Glomerular endothelial cell (primary cell): ENCODE measurements at regions not wholly inside any gene's neighbourhood (a gene's known extent, or its start where the extent isn't known, plus 50 kb on each side); places are given as distances from the start of the nearest gene placed in this dataset.

Experiments used
- DNase-seq: peaks from one replicate; pipeline ENCODE4 v3.0.0-alpha.2; 2011; ENCODE audit warnings: low read depth, low spot score; ENCODE audit errors: extremely low read depth

DNA sequence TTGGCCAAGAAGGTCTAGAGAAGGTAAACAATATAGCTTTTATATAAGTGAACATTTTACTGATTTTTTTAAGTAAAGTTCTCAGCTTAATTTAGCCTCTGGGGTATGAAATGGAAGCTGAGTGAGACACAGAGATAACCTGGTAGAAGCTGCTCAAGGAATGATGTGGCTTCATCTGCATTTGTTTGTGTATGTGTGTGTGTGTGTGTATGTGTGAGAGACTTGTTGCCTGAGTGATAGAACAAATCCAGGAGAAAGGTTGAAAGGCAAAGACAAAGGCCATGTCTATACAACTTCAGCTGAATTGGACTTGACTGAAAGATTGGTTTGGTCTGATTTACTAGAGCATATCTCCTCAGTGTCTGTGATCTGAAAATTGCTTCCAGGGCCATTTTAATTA, 63.6 kb downstream of the PCDH7 start:
- no peak for DNase-seq

DNA sequence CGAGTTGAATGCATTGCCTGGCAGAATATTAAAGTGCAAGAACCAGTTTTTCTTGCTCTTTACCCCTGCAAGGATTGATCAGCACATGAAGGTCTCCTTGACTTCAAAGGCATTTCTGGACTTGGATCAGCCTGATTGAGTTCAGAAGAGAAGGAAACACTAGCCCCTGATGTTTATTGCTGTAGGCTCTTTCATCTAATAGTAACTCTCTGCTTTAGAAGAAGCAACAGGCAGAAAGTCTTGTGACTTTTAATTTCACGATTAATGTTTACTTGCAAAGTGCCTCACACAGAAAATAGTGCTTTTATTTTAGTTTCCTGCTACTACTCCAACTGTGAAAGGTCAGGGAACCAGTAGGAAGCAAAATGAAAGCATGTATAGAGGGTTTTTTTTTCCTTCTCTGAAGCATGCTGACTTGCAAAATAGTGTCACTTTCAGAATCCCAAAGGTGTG, 69.1 kb downstream of the PCDH7 start:
- DNase-seq, result no peak

GRCh38 chr4:30790123-30790522, 70.0 kb downstream of the PCDH7 start:
- no peak for DNase-seq

GRCh38 chr4:30790998-30791397, 70.8 kb downstream of the PCDH7 start:
- no peak for DNase-seq

DNA sequence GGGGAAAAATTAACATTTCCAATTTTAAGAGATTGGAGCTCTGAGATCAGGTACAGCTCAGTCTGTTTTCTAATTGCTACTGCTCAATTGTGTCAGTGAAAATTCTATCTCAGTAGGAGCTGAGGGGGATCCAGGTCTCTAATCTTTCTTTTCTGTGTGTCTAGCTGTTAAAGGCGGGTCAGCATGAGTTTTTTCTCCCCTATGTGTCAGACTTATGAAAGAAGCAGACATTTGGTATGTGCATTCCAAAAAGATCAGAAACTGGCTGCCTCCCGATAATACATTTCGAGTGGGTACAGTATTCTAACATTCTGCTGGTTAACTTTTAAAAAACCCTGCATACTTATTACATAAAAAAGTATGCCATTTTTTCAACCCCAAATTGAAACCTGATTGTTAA, 72.4 kb downstream of the PCDH7 start:
- DNase-seq, result no peak

GRCh38 chr4:30801876-30802275, 81.7 kb downstream of the PCDH7 start:
- no peak for DNase-seq

DNA sequence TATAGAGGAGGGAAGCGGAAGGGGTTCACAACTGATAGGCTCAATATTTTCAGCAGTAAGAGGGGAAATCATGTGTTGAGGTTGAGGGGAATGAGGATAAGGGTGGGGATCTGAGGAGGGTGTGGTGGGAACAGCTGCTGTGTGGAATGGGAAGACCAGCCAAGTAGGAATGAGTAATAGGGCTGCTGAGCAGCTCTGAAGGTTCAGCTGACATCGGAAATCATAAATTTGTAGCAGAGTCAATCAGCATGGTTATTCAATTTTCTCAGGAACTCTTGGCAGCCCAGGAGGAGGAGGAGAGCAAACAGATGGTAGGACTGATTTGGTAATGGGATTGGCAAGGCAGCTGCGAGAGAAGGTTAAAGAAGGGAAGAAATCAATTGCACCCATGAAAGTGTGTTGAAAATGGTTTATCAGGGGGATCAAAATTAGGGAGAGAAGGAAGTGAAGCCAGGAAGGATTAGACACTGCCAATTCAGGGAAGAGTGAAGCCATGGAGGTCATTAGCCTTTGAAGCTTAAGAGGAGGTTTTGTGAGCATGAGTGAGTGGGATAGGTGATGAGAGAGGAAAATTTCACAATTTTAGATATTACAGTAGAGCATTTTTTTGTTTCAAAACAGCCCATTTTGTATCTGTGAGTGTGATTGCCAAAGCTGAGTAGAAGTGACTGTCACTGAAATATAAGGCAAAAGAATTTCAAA, 82.6 kb downstream of the PCDH7 start:
- no peak for DNase-seq

DNA sequence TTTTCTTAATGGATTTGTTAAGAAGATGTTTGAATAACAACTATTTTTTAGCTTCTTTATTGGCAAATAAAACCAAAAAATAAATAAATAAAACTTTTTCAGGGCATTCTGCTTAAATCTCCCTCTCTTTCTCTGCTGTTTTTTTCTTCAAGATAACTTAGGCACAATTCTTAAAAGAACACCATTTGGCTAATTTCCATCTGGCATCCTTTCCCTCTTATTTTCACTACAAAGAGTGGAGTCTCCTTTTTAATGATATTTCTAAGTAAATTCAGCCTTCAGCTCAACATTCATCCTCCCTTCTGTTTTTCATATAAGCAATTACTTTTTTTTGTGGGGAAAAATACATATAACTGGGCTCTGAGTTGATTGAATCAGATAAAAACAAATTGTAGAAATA, 88.1 kb downstream of the PCDH7 start:
- no peak for DNase-seq

DNA sequence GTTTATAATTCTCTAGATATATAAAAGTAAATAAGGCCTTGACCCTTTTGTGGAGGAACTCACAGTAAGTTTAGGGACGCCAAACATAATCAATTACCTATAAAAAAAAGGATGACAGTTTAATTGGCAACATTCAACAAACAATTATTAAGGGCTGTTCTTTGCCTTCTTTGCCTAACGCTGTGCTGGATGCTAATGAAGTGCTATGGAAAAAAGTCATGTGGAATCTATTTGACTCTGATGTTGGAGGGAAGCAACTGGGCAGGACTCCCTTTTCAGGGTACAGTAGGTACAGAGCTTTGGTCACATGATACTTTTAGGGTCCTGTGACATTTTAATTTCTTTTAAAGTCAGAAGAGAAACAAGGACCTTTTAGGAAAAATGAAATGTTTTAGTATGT, 91.1 kb downstream of the PCDH7 start:
- no peak for DNase-seq

- no peak for DNase-seq
These were observed 95.5 kb downstream of the PCDH7 start for GRCh38 chr4:30815685-30816084.

- DNase-seq, result no peak
These were observed 97.3 kb downstream of the PCDH7 start for GRCh38 chr4:30817447-30817846.

DNA sequence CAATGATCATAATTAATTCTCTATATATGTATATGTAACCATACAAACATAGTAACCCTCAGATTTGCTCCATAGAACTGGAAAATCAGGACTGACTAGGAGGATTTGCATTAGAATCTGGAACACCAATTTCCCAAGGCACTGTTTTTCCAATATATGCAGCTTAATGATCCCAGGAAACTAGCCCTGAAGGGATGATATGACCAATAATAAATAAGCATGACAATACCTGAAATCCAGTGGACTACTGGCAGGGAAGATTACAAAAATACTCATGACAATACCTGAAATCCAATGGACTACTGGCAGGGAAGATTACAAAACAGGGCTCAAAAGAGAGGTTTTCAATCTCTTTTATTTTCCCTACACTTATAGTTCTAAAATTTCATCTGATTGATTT, 98.4 kb downstream of the PCDH7 start:
- no peak for DNase-seq

GRCh38 chr4:30821275-30821674, 101.1 kb downstream of the PCDH7 start:
- DNase-seq, result no peak

GRCh38 chr4:30821859-30822612, 101.9 kb downstream of the PCDH7 start:
- no peak for DNase-seq

DNA sequence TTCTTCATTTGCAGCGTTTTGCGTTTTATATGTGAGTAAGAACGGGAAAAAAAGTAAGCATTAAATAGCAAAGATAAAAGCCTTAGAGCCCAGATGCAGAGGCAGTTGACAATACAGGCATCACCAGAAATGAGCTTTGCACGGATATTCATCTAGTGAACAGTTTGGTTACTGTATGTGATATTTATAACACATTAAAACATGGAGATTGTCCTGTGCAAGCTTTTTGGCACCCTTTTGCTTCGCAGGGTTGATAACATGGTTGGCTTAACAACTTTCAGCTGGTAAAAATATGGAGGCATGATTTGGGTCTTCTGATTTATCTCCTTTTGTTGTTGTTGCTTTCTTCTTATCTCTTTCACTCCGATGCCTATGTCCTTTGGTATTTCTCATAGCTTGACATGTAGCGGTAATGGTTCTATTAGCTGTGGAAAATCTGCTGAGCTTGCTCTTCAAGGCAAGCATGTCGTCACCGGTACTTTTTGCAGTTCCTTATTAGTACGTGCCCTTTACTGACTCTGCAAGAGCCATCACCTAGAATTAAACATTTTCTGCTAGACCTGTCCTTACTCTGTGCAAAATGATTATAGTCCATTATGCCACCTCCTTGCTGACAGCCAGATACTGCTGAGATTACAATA, 102.9 kb downstream of the PCDH7 start:
- no peak for DNase-seq

- no peak for DNase-seq
These were observed 105.0 kb downstream of the PCDH7 start for GRCh38 chr4:30825008-30825770.

DNA sequence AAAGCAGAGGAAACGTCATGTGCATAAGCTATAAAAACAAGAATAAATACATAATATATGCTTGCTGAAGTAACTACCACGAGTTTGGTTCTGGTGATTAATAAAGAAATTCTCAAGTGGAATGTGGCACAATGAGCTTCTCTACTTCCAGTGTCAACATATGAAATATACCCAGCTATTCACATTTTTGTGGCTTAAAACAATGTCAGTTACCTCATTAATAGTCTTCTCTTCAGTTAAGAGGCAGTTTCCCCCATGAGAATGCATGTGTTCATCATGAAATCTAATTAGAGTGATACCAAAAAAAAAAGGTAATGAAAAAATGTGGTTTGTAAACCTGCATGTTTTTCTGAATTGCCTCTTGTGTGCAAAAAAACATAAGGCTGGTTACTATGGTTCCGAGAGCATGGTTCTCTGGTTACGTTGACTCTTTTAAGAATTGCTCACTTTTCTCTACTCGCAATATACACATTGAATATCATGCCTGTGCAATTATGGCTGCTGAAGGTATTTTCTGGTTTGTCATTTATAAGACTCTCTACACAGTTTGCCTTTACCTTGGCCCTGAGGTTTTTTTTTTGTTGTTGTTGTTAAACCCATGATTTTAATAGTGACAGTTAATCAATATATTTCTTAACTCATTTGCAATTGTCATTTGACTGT, 108.2 kb downstream of the PCDH7 start:
- DNase-seq, result no peak

DNA sequence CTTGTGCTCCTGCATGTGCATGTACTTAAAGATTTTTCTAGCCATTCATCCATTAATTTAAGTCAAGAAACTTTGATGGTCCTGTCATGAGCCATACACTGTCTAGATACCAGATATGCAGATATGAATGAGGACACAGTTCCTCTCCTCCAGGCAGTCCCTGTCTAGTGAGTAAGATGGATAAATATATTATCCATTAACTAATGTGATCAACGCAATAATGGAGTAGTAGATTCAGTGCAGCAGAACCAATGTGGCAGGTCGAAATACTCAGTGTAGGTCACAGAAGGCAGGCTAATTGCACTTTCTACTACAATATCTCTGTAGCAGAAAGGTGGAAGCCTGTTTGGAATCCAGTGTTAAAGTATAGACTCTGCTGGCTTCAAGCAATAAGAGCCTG, 112.5 kb downstream of the PCDH7 start:
- no peak for DNase-seq

- DNase-seq, result no peak
These were observed 113.0 kb downstream of the PCDH7 start for GRCh38 chr4:30833206-30833605.

DNA sequence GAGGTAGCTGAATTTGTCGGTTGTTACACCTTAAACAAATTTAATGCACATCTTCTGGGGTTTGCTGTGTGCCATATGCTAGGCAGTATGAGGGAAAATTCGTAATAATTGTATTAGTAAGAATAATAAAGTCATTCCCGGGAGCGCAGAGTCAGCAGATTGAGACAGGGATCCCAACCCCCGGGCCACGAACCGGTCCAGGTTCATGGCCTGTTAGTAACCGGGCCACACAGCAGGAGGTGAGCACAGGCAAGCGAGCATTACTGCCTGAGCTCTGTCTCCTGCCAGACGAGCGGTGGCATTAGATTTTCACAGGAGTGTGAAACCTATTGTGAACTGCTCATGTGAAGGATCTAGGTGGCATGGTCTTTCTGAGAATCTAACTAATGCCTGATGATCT, 114.9 kb downstream of the PCDH7 start:
- no peak for DNase-seq

DNA sequence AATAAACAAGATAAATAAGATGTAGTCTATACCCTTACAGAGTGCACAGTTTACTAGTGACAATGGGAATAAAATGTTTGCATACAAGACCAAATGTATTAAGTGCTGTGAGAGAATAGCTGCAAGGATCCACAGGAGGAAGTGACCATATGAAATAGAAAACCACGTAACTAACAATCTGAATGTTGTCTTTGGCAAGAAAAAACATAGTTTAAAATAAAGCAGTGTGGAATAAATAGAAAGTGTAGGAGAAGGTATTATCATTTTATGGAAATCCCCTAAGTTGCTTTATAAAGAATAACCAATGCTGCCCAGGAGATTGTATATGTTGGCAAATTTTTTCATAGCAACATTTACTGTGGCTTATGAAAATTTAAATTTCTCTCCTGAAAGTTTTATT, 116.1 kb downstream of the PCDH7 start:
- DNase-seq, result no peak
